Fibroblast of villous mesenchyme (primary cell): ENCODE measurements at regions not wholly inside any gene's neighbourhood (a gene's known extent, or its start where the extent isn't known, plus 50 kb on each side); places are given as distances from the start of the nearest gene placed in this dataset.
A peak's percentile ranks its signal among the peaks of the same experiment; 100 is the strongest.

ENCODE experiments used
- DNase-seq: peaks from one replicate; pipeline ENCODE4 v3.0.0-alpha.2; 2010; ENCODE audit warnings: low read depth
- H3K4me3 ChIP-seq: 2 replicates; pipeline ENCODE4 v1.5.1; 2011; ENCODE audit warnings: low read depth, mild to moderate bottlenecking, low read length
- TF ChIP-seq, protein P1 (sequence below): IDR thresholded peaks from 2 replicates; pipeline ENCODE4 v1.5.1; 2012; ENCODE audit warnings: low read depth, mild to moderate bottlenecking, low read length; ENCODE audit not compliant: insufficient read depth

DNA sequence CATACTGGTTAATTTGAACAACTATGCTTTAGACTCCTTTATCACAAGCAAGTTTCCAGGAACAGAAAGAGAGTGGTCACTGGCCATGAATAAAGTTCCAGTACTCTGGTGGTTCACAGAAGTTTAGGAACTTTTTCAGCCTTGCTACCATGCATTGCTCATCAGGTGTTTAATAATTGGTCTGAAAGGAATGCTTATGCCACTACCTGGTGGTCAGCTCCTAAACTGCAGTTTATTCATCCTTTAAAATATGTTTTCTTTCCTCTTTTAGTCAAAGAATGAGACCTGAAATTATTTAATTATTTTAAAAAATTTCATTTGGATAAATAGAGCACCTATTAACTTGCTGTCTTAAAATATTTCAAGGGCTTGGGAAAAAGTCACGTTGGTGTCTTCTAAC is 260.1 kb upstream of the OR4E1 start:
- DNase-seq, result no peak
- H3K4me3 ChIP-seq, result no peak overlapping the region
- TF ChIP-seq, protein P1, sequence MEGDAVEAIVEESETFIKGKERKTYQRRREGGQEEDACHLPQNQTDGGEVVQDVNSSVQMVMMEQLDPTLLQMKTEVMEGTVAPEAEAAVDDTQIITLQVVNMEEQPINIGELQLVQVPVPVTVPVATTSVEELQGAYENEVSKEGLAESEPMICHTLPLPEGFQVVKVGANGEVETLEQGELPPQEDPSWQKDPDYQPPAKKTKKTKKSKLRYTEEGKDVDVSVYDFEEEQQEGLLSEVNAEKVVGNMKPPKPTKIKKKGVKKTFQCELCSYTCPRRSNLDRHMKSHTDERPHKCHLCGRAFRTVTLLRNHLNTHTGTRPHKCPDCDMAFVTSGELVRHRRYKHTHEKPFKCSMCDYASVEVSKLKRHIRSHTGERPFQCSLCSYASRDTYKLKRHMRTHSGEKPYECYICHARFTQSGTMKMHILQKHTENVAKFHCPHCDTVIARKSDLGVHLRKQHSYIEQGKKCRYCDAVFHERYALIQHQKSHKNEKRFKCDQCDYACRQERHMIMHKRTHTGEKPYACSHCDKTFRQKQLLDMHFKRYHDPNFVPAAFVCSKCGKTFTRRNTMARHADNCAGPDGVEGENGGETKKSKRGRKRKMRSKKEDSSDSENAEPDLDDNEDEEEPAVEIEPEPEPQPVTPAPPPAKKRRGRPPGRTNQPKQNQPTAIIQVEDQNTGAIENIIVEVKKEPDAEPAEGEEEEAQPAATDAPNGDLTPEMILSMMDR, result no peak

DNA sequence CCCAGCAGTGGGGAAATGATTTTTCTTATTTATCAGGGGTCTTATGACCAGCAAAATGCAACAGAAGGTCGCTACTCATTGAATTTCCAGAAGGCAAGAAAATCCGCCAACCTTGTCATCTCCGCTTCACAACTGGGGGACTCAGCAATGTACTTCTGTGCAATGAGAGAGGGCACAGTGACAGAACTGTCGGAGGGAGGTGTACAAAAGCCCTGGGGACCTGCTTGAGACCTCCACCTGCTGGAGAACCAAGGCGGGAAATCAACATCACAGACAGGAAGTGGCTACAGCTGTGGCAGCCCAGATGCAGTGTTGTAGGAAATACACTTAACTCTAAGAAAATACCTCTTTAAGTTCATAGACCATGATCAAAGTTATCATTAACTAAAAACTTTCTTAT is 250.9 kb upstream of the OR4E1 start:
- no peak overlapping the region for H3K4me3 ChIP-seq
- TF ChIP-seq, protein P1, result no peak
- no peak for DNase-seq

DNA sequence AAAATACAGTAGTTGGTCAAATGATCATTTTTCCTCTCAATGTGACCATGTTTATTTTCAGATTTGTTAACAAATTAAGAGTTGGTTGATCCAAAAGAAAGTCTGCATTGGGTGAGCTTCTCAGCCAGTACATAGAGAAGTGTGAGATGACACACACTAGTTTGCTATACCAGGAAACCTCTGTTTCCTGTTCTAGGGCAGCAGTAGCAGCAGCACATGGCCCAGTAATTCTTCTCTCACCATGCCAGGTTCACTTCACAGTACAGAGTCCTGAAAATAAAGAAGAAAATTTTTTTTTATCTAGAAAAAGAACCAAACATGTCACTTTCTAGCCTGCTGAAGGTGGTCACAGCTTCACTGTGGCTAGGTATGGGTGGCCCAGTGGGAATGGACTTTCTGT is 250.2 kb upstream of the OR4E1 start:
- no peak for DNase-seq

DNA sequence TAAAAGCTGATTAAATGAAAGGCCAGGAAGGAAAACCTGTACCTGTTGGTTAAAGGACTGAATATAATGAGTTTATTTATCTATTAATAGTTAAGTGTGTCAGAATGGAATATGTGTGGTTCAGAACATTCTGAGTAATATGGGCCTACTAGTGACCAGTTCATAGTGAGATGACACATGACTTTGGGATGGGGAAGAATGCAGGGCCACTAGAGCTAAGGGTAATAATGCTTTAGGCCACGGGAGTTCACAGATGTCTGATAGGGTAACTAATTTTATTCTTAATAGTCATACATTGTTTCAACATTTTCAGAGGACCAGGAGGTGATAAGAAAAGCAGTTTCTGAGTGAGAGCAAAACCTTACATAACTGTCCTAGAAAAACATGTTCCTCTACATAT is 247.8 kb upstream of the OR4E1 start:
- no peak overlapping the region for H3K4me3 ChIP-seq
- DNase-seq, result no peak
- TF ChIP-seq, protein P1, result no peak

More for the DNA sequence above, 250.2 kb upstream of the OR4E1 start:
- no peak overlapping the region for H3K4me3 ChIP-seq
- TF ChIP-seq, protein P1, result no peak

DNA sequence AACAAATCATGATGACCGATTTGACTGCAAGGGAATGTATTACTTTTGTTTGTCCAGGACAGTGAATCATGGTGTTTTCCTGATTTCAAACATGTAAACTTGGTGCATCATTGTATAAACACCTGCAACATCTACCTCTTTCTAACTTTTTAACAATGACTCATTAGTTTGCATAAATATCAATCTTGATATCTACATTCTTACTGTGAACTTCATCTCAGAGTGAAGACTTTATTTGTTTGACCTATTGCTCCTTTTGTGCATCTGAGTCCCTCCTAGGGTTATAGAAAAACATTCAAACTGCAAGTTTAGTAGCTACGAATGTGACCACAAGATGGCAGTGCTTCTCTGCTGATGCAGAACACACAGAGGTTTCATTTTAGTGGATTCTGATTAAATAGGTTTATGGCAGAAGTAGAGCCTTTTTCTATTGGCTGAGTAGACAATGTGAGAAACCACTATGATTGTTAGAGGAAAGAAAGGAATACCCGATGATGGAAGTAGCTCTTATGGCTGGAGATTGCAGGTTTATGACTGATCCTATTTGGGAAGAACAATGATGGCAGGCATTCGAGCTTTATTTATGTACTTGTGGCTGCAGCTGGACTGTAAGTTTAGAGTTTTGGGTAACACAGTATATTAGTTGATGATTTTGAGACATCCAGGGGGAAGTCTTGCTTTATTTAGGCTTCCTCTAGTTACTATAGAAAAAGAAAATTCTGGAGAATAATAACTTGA is 244.2 kb upstream of the OR4E1 start:
- no peak overlapping the region for H3K4me3 ChIP-seq
- TF ChIP-seq, protein P1, result peak; percentile 65
- peak; percentile 45 for DNase-seq

DNA sequence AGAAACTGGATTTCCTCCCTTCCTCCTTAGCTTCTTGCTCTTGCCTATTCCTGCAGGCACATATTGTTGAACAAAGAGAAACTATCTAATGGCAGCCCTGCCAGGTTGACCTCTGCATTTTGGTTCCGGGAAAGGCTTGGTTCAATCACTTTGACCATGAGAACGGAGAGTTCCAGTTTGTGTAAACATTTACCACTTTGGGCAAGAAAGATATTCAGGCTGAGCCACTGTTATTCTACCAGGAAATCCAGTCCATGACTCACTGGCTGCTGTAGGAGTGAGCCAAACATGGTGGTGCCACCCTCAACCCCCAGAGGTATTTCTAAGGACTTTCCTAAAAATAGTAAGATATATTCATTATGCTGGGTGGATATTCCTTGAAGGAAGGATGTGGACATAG is 242.2 kb upstream of the OR4E1 start:
- TF ChIP-seq, protein P1, result no peak
- no peak for DNase-seq
- H3K4me3 ChIP-seq, result no peak overlapping the region

DNA sequence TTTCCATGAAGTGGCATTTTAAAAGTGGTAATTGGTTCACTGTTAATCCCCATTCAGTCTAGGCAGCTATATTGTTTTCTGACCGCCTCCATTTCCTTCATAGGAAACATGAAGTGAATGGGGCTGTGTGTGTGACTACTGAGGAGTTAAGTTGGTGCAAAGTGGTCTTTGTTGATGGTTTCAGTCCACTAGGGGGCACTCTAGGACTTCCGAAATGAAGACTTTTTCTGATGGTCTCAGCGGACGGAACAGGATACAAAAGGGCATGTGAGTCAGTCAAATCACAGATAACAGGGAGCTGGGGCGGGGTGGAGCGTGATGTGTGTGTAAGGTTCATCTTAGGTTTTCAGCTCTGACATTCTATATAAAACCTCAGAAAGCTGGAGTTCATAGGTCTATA is 240.1 kb upstream of the OR4E1 start:
- DNase-seq, result peak; percentile 71
- TF ChIP-seq, protein P1, result peak; percentile 66
- no peak overlapping the region for H3K4me3 ChIP-seq
